CD4-positive, alpha-beta T cell treated with Interleukin-4 for 4 hours (primary cell): ENCODE measurements at regions not wholly inside any gene's neighbourhood (a gene's known extent, or its start where the extent isn't known, plus 50 kb on each side); places are given as distances from the start of the nearest gene placed in this dataset.

Experiments
- DNase-seq: peaks from one replicate; pipeline ENCODE4 v3.0.0-alpha.2; 2020

- no peak for DNase-seq
These were observed 584.4 kb downstream of the NR4A2 start for GRCh38 chr2:155748131-155748530.

- no peak for DNase-seq
These were observed 585.0 kb downstream of the NR4A2 start for GRCh38 chr2:155747531-155747930.

- no peak for DNase-seq
These were observed 599.2 kb downstream of the NR4A2 start for GRCh38 chr2:155733091-155733853.

- no peak for DNase-seq
These were observed 601.7 kb downstream of the NR4A2 start for GRCh38 chr2:155730804-155731203.

GRCh38 chr2:155727187-155727895, 605.2 kb downstream of the NR4A2 start:
- DNase-seq: no peak

- no peak for DNase-seq
These were observed 610.2 kb downstream of the NR4A2 start for GRCh38 chr2:155722290-155722689.

GRCh38 chr2:155715705-155716104, 616.8 kb downstream of the NR4A2 start:
- no peak for DNase-seq

GRCh38 chr2:155714983-155715382, 617.5 kb downstream of the NR4A2 start:
- DNase-seq: no peak

- DNase-seq: no peak
These were observed 624.5 kb downstream of the NR4A2 start for GRCh38 chr2:155708071-155708470.

- DNase-seq: no peak
These were observed 628.6 kb downstream of the NR4A2 start for GRCh38 chr2:155703917-155704316.

- DNase-seq: no peak
These were observed 629.5 kb downstream of the NR4A2 start for GRCh38 chr2:155703048-155703447.

- DNase-seq: no peak
These were observed 630.8 kb downstream of the NR4A2 start for GRCh38 chr2:155701721-155702120.

- DNase-seq: no peak
These were observed 636.0 kb downstream of the NR4A2 start for GRCh38 chr2:155696571-155696970.

- DNase-seq: no peak
These were observed 637.0 kb downstream of the NR4A2 start for GRCh38 chr2:155695505-155695904.

GRCh38 chr2:155692856-155693255, 639.7 kb downstream of the NR4A2 start:
- DNase-seq: no peak

GRCh38 chr2:155692106-155692505, 640.4 kb downstream of the NR4A2 start:
- DNase-seq: no peak

- no peak for DNase-seq
These were observed 641.7 kb downstream of the NR4A2 start for GRCh38 chr2:155690785-155691184.

- DNase-seq: no peak
These were observed 642.7 kb downstream of the NR4A2 start for GRCh38 chr2:155689791-155690190.

GRCh38 chr2:155687181-155687580, 645.3 kb downstream of the NR4A2 start:
- no peak for DNase-seq

- no peak for DNase-seq
These were observed 652.9 kb downstream of the NR4A2 start for GRCh38 chr2:155679647-155680046.

- no peak for DNase-seq
These were observed 656.6 kb downstream of the NR4A2 start for GRCh38 chr2:155675920-155676319.

GRCh38 chr2:155665704-155666103, 666.8 kb downstream of the NR4A2 start:
- DNase-seq: no peak

- no peak for DNase-seq
These were observed 669.3 kb downstream of the NR4A2 start for GRCh38 chr2:155663265-155663664.

- DNase-seq: no peak
These were observed 670.3 kb downstream of the NR4A2 start for GRCh38 chr2:155662224-155662623.

- no peak for DNase-seq
These were observed 679.3 kb downstream of the NR4A2 start for GRCh38 chr2:155653176-155653575.
